HL-60 (cell line): ENCODE measurements at regions not wholly inside any gene's neighbourhood (a gene's known extent, or its start where the extent isn't known, plus 50 kb on each side); places are given as distances from the start of the nearest gene placed in this dataset.

ENCODE experiments used
- DNase-seq, 2 experiments: peaks; one replicate each; pipeline ENCODE4 v3.0.0-alpha.2; 2010 to 2020; ENCODE audit warnings: low read depth in 1 of 2, low spot score in 1 of 2
- H3K27ac ChIP-seq: fragments of 250-450 bp; sonication (Bioruptor Pico); replicated peaks from 2 replicates; pipeline ENCODE4 v1.5.1; 2020; ENCODE audit warnings: mild to moderate bottlenecking, moderate library complexity
- H3K27me3 ChIP-seq: fragments of 250-450 bp; sonication (Bioruptor Pico); 2 replicates; pipeline ENCODE4 v1.5.1; 2021; ENCODE audit warnings: mild to moderate bottlenecking, moderate library complexity; ENCODE audit not compliant: insufficient read depth, poor library complexity, severe bottlenecking
- H3K4me3 ChIP-seq: replicated peaks from 2 replicates; pipeline ENCODE4 v1.5.1; 2011; ENCODE audit warnings: mild to moderate bottlenecking, control low read depth, low read length; ENCODE audit not compliant: insufficient read depth
- CTCF ChIP-seq: IDR thresholded peaks from one replicate; pipeline ENCODE4 v1.5.1; 2011; ENCODE audit warnings: low read length, control low read depth, inconsistent platforms; ENCODE audit not compliant: insufficient read depth
- GABPA ChIP-seq: IDR thresholded peaks from 2 replicates; pipeline ENCODE4 v1.6.1; 2012; ENCODE audit warnings: low read depth
- POLR2AphosphoS5 ChIP-seq: IDR thresholded peaks from 2 replicates; pipeline ENCODE4 v1.6.1; 2012; ENCODE audit warnings: low read depth
- REST ChIP-seq: IDR thresholded peaks from 2 replicates; pipeline ENCODE4 v1.6.1; 2012; ENCODE audit warnings: low read depth; ENCODE audit not compliant: insufficient replicate concordance
- SPI1 ChIP-seq: IDR thresholded peaks from 2 replicates; pipeline ENCODE4 v1.6.1; 2012; ENCODE audit warnings: low read depth, mild to moderate bottlenecking, borderline replicate concordance

- Histone ChIP-seq H3K4me3 (no peak overlapping the region), H3K27ac (no peak overlapping the region), H3K27me3 (no peaks in the 10 kb centered on the region)
- no peak for TF ChIP-seq REST
- no peak for TF ChIP-seq SPI1
- no peak for TF ChIP-seq CTCF
- no peak for TF ChIP-seq GABPA
- no peak for TF ChIP-seq POLR2AphosphoS5
- no peak for DNase-seq
Observed at GRCh38 chr16:77062878-77063675, 127.9 kb upstream of the MON1B start.

- DNase-seq: no peak
Observed at GRCh38 chr16:77063676-77064016, 127.3 kb upstream of the MON1B start.

More at GRCh38 chr16:77063676-77064016, 127.3 kb upstream of the MON1B start:
- no peak overlapping the region for H3K27ac ChIP-seq
- no peaks in the 10 kb centered on the region for H3K27me3 ChIP-seq
- no peak overlapping the region for H3K4me3 ChIP-seq
- TF ChIP-seq REST: no peak
- TF ChIP-seq SPI1: no peak
- TF ChIP-seq CTCF: no peak
- TF ChIP-seq GABPA: no peak
- TF ChIP-seq POLR2AphosphoS5: no peak
